Panc1 (cell line): ENCODE measurements at regions not wholly inside any gene's neighbourhood (a gene's known extent, or its start where the extent isn't known, plus 50 kb on each side); places are given as distances from the start of the nearest gene placed in this dataset.

ENCODE experiments used
- ATAC-seq: fragments of 200-7000 bp; cut with Tn5 transposase; 2 replicates; pipeline ENCODE4 v1.9.1; 2020; ENCODE audit warnings: mild to moderate bottlenecking, moderate library complexity
- BruUV-seq: library from RNA; stranded (reverse); fragments of 400-500 nt; replicated peaks from 2 replicates; lab custom pipeline; 2021; lab: Mats Ljungman, UMichigan
- CTCF ChIA-PET: fragments of 300-600 bp; sonication (Branson Sonifier 250); formaldehyde crosslinking; loops from one replicate; lab custom pipeline; 2022; ENCODE audit warnings: antibody characterized with exemption; lab: Charles Lee
- POLR2A ChIA-PET: fragments of 300-600 bp; sonication (Branson Sonifier 250); formaldehyde crosslinking; loops from one replicate; lab custom pipeline; 2022; ENCODE audit warnings: antibody characterized with exemption; lab: Charles Lee
- DNase-seq: peaks from one replicate; pipeline ENCODE4 v3.0.0-alpha.2; 2010; ENCODE audit warnings: low read depth, low spot score
- H3K27ac ChIP-seq: 2 replicates; pipeline ENCODE4 v1.5.1; 2011; ENCODE audit warnings: mild to moderate bottlenecking, low read length, inconsistent platforms
- H3K27me3 ChIP-seq: fragments of 200-500 bp; sonication (Bioruptor generic); 2 replicates; pipeline ENCODE4 v1.6.0; 2014; ENCODE audit warnings: low read length, inconsistent platforms; ENCODE audit not compliant: control insufficient read depth, insufficient read depth
- H3K36me3 ChIP-seq: fragments of 200-500 bp; sonication (Bioruptor generic); 2 replicates; pipeline ENCODE4 v1.5.1; 2014; ENCODE audit warnings: inconsistent platforms, mild to moderate bottlenecking, low read length, moderate library complexity; ENCODE audit not compliant: control insufficient read depth, insufficient read depth
- H3K4me1 ChIP-seq: 2 replicates; pipeline ENCODE4 v1.5.1; 2011; ENCODE audit warnings: inconsistent platforms, mild to moderate bottlenecking, low read length, moderate library complexity; ENCODE audit not compliant: control insufficient read depth, insufficient read depth
- H3K4me3 ChIP-seq, 2 experiments: 2 replicates each; pipeline ENCODE4 v1.5.1; 2011 to 2012; ENCODE audit warnings: low read depth in 2 of 2, low read length in 2 of 2, mild to moderate bottlenecking in 2 of 2, inconsistent platforms in 1 of 2, moderate library complexity in 1 of 2
- H3K9me3 ChIP-seq: fragments of 200-500 bp; sonication (Bioruptor generic); 2 replicates; pipeline ENCODE4 v1.5.1; 2014; ENCODE audit warnings: low read depth, mild to moderate bottlenecking, inconsistent platforms, low read length, moderate library complexity; ENCODE audit not compliant: control insufficient read depth, insufficient read depth
- CTCF ChIP-seq: fragments of 450-650 bp; IDR thresholded peaks from 2 replicates; pipeline ENCODE4 v1.5.1; 2017; ENCODE audit warnings: mild to moderate bottlenecking
- POLR2AphosphoS5 ChIP-seq: IDR thresholded peaks from 2 replicates; pipeline ENCODE4 v1.6.1; 2012; ENCODE audit warnings: mild to moderate bottlenecking, low read depth, low read length, moderate library complexity
- REST ChIP-seq, 2 experiments: IDR thresholded peaks; 2 replicates each; pipeline ENCODE4 v1.6.1; 2011 to 2012; ENCODE audit warnings: low read depth in 2 of 2, control low read depth in 1 of 2, low read length in 1 of 2, mild to moderate bottlenecking in 1 of 2, moderate library complexity in 1 of 2; ENCODE audit not compliant: insufficient read depth in 1 of 2
- SIN3A ChIP-seq: IDR thresholded peaks from 2 replicates; pipeline ENCODE4 v1.6.1; 2012; ENCODE audit warnings: low read depth, mild to moderate bottlenecking, low read length, moderate library complexity, borderline replicate concordance; ENCODE audit not compliant: insufficient read depth
- TCF7L2 ChIP-seq: IDR thresholded peaks from 2 replicates; pipeline ENCODE4 v1.6.1; 2011; ENCODE audit warnings: mild to moderate bottlenecking, low read depth, low read length, inconsistent platforms
- in situ Hi-C: cut with HindIII; loops from 2 replicates; pipeline ENCODE4 v1.10.0; 2016; ENCODE audit warnings: low sequenced_read_pairs, low pct_unique_long_range_greater_than_20kb
- intact Hi-C: fragments of 100-400 bp; cut with micrococcal nuclease; formaldehyde crosslinking; loops from one replicate; pipeline ENCODE4 v1.10.0; 2022; ENCODE audit not compliant: unreplicated experiment

- intact Hi-C loops (no loop called here), in situ Hi-C loops (no loop called here)
- DNase-seq (no peak), ATAC-seq (no peak)
- ChIA-PET CTCF (no interaction called here), POLR2A (no interaction called here)
- H3K4me1 ChIP-seq, result no peaks in the 10 kb centered on the region
- BruUV-seq, result no TSS peak
- no peaks in the 10 kb centered on the region for H3K36me3 ChIP-seq
- no peak for TF ChIP-seq REST (IDR thresholded peaks at IDR 0.05; ENCODE audit: insufficient read depth in 1 of 2, low read depth in 2 of 2, low read length in 1 of 2)
- TF ChIP-seq SIN3A, result no peak
- no peak for TF ChIP-seq TCF7L2
- TF ChIP-seq POLR2AphosphoS5, result no peak
- TF ChIP-seq CTCF, result no peak
- H3K27ac ChIP-seq, result no peak overlapping the region
- no peaks in the 10 kb centered on the region for H3K27me3 ChIP-seq
- H3K4me3 ChIP-seq, result no peak overlapping the region
- H3K9me3 ChIP-seq, result no peaks in the 10 kb centered on the region
These were observed 674.9 kb downstream of the SMARCA1 start for GRCh38 chrX:128848374-128848773.

- intact Hi-C loops (no loop called here), in situ Hi-C loops (no loop called here)
- POLR2A ChIA-PET, result no interaction called here
- Histone ChIP-seq H3K36me3 (no peaks in the 10 kb centered on the region), H3K9me3 (no peaks in the 10 kb centered on the region), H3K4me3 (no peak overlapping the region), H3K27ac (no peak overlapping the region), H3K27me3 (no peaks in the 10 kb centered on the region), H3K4me1 (no peaks in the 10 kb centered on the region)
- DNase-seq (no peak), ATAC-seq (no peak)
- no peak for TF ChIP-seq CTCF
- TF ChIP-seq TCF7L2, result no peak
- TF ChIP-seq POLR2AphosphoS5, result no peak
- TF ChIP-seq REST (IDR thresholded peaks at IDR 0.05; ENCODE audit: insufficient read depth in 1 of 2, low read depth in 2 of 2, low read length in 1 of 2), result no peak
- TF ChIP-seq SIN3A, result no peak
- BruUV-seq, result no TSS peak
- CTCF ChIA-PET, result no interaction called here
These were observed 676.9 kb downstream of the SMARCA1 start for GRCh38 chrX:128846385-128846784.
